GM23338 (cell line): ENCODE measurements at regions not wholly inside any gene's neighbourhood (a gene's known extent, or its start where the extent isn't known, plus 50 kb on each side); places are given as distances from the start of the nearest gene placed in this dataset.

Experiments used
- ATAC-seq: fragments of 200-7000 bp; cut with Tn5 transposase; 3 replicates; pipeline ENCODE4 v1.9.1; 2020
- DNase-seq: peaks from one replicate; pipeline ENCODE4 v3.0.0-alpha.2; 2015; ENCODE audit warnings: low spot score
- H2AFZ ChIP-seq: fragments of 200-600 bp; sonication (generic); 2 replicates; pipeline ENCODE4 v1.8.0; 2016; ENCODE audit warnings: antibody characterized with exemption, mild to moderate bottlenecking, moderate library complexity
- H3F3A ChIP-seq: fragments of 200-600 bp; sonication (generic); replicated peaks from 2 replicates; pipeline ENCODE4 v1.8.0; 2017; ENCODE audit warnings: antibody characterized with exemption, mixed run types, low read depth
- H3K27ac ChIP-seq: fragments of 200-600 bp; sonication (generic); 2 replicates; pipeline ENCODE4 v1.6.1; 2016; ENCODE audit warnings: low read depth
- H3K27me3 ChIP-seq: fragments of 200-600 bp; sonication (generic); 2 replicates; pipeline ENCODE4 v1.8.0; 2016; ENCODE audit warnings: mild to moderate bottlenecking, mixed run types, moderate library complexity; ENCODE audit not compliant: insufficient read depth
- H3K36me3 ChIP-seq: fragments of 200-600 bp; sonication (generic); 2 replicates; pipeline ENCODE4 v1.8.0; 2016; ENCODE audit warnings: mild to moderate bottlenecking; ENCODE audit not compliant: insufficient read depth
- H3K4me1 ChIP-seq: fragments of 200-600 bp; sonication (generic); 2 replicates; pipeline ENCODE4 v1.8.0; 2016; ENCODE audit warnings: mild to moderate bottlenecking, moderate library complexity; ENCODE audit not compliant: insufficient read depth
- H3K4me2 ChIP-seq: fragments of 200-600 bp; sonication (generic); 2 replicates; pipeline ENCODE4 v1.7.1; 2017; ENCODE audit warnings: mixed run types
- H3K4me3 ChIP-seq: fragments of 200-600 bp; sonication (generic); 2 replicates; pipeline ENCODE4 v1.6.1; 2016; ENCODE audit warnings: mixed run types
- H3K79me2 ChIP-seq: fragments of 200-600 bp; sonication (generic); replicated peaks from 2 replicates; pipeline ENCODE4 v1.8.0; 2017; ENCODE audit warnings: mild to moderate bottlenecking; ENCODE audit not compliant: insufficient read depth
- H3K9me2 ChIP-seq: fragments of 200-600 bp; sonication (generic); 2 replicates; pipeline ENCODE4 v1.8.0; 2017; ENCODE audit not compliant: insufficient read depth
- H4K20me1 ChIP-seq: fragments of 200-600 bp; sonication (generic); replicated peaks from 2 replicates; pipeline ENCODE4 v1.8.0; 2017; ENCODE audit warnings: mild to moderate bottlenecking; ENCODE audit not compliant: insufficient read depth
- H3K27ac Mint-ChIP-seq: 2 replicates; pipeline ENCODE4 v1.8.0; 2020; ENCODE audit warnings: inconsistent platforms, mild to moderate bottlenecking, moderate library complexity, mixed read lengths
- H3K27me3 Mint-ChIP-seq: 3 replicates; pipeline ENCODE4 v1.8.0; 2022; ENCODE audit warnings: low read depth, mild to moderate bottlenecking, moderate library complexity, mixed read lengths, inconsistent platforms; ENCODE audit not compliant: insufficient read depth, poor library complexity
- H3K36me3 Mint-ChIP-seq: 3 replicates; pipeline ENCODE4 v1.8.0; 2021; ENCODE audit warnings: low read depth, mild to moderate bottlenecking, inconsistent platforms, moderate library complexity, mixed read lengths
- H3K4me1 Mint-ChIP-seq: 3 replicates; pipeline ENCODE4 v1.8.0; 2020; ENCODE audit warnings: mild to moderate bottlenecking, inconsistent platforms, mixed read lengths
- H3K4me3 Mint-ChIP-seq: 3 replicates; pipeline ENCODE4 v1.8.0; 2021; ENCODE audit warnings: moderate library complexity, mild to moderate bottlenecking, inconsistent platforms, mixed read lengths
- H3K9me3 Mint-ChIP-seq: 3 replicates; pipeline ENCODE4 v1.8.0; 2020; ENCODE audit warnings: moderate library complexity, mild to moderate bottlenecking, inconsistent platforms, mixed read lengths
- EZH2 ChIP-seq: fragments of 200-600 bp; sonication (generic); IDR thresholded peaks from one replicate; pipeline ENCODE4 v1.8.0; 2017; ENCODE audit warnings: antibody characterized with exemption, mild to moderate bottlenecking, low read depth; ENCODE audit not compliant: unreplicated experiment
- EZH2phosphoT487 ChIP-seq: fragments of 200-600 bp; sonication (generic); IDR thresholded peaks from one replicate; pipeline ENCODE4 v1.8.1; 2018; ENCODE audit warnings: antibody characterized with exemption; ENCODE audit not compliant: unreplicated experiment
- JUNB ChIP-seq: IDR thresholded peaks from one replicate; pipeline ENCODE4 v1.6.1; 2016; ENCODE audit warnings: antibody characterized with exemption; ENCODE audit not compliant: unreplicated experiment
- NANOG ChIP-seq: IDR thresholded peaks from 2 replicates; pipeline ENCODE4 v1.6.1; 2016; ENCODE audit warnings: antibody characterized with exemption, borderline replicate concordance
- STAT1 ChIP-seq: IDR thresholded peaks from one replicate; pipeline ENCODE4 v1.6.1; 2016; ENCODE audit warnings: antibody characterized with exemption; ENCODE audit not compliant: unreplicated experiment
- ZNF114 ChIP-seq: fragments of 250-450 bp; sonication (Bioruptor Pico); IDR thresholded peaks from 2 replicates; pipeline ENCODE4 v1.5.0; 2020; ENCODE audit warnings: mild to moderate bottlenecking, moderate library complexity
- ZNF331 ChIP-seq: fragments of 250-450 bp; sonication (Bioruptor Pico); IDR thresholded peaks from 2 replicates; pipeline ENCODE4 v1.5.0; 2020; ENCODE audit warnings: low read depth, mild to moderate bottlenecking, moderate library complexity
- TF ChIP-seq, protein P1 (sequence below): IDR thresholded peaks from one replicate; pipeline ENCODE4 v1.6.1; 2018; ENCODE audit warnings: antibody characterized with exemption; ENCODE audit not compliant: unreplicated experiment
- TF ChIP-seq, protein P2 (sequence below), 2 experiments: fragments of 200-600 bp in 1 of 2; sonication (generic) in 1 of 2; conservative IDR thresholded peaks; 2 replicates each; pipeline versions ENCODE4 v1.5.1 to v1.6.1; 2016 to 2017; ENCODE audit warnings: antibody characterized with exemption in 2 of 2, low read depth in 2 of 2, mild to moderate bottlenecking in 2 of 2, moderate library complexity in 1 of 2

DNA sequence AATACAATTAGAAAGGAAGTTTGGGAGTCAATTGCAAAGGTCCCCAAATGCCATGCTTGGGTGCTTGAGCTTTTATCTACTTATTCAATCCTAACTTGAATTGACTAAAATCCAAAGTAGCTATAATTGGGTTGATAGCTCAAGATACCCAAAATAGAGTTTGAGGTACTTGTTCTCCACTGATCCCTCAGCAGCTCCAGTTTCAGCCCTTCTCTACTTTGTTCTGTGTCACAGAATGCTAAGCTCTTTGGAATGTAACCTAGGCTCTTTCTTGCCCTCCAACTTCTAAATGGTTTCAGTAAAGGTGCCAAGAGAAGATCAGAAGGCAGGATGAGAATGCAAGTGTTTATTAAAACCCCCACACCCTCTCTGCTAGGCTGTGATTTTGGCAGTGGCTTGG is 251.4 kb upstream of the CLEC14A start:
- H2AFZ ChIP-seq = no peak overlapping the region
- no peak for TF ChIP-seq EZH2
- Mint-ChIP-seq H3K4me1 (peaks cover 3% of the 10 kb centered on the region; the same call in 2 of the 3 replicates), H3K27me3 (no peaks in the 10 kb centered on the region), H3K36me3 (no peaks in the 10 kb centered on the region), H3K27ac (no peak overlapping the region), H3K9me3 (no peaks in the 10 kb centered on the region), H3K4me3 (no peak overlapping the region)
- H4K20me1 ChIP-seq = no peaks in the 10 kb centered on the region
- H3F3A ChIP-seq = no peaks in the 10 kb centered on the region
- H3K4me1 ChIP-seq = no peaks in the 10 kb centered on the region
- H3K4me3 ChIP-seq = no peak overlapping the region
- DNase-seq (no peak), ATAC-seq (no peak)
- H3K27ac ChIP-seq = no peak overlapping the region
- peaks cover 6% of the 10 kb centered on the region; the same call in 1 of the 2 replicates for H3K9me2 ChIP-seq
- H3K4me2 ChIP-seq = no peak overlapping the region
- no peaks in the 10 kb centered on the region for H3K79me2 ChIP-seq
- no peaks in the 10 kb centered on the region for H3K27me3 ChIP-seq
- H3K36me3 ChIP-seq = no peaks in the 10 kb centered on the region

DNA sequence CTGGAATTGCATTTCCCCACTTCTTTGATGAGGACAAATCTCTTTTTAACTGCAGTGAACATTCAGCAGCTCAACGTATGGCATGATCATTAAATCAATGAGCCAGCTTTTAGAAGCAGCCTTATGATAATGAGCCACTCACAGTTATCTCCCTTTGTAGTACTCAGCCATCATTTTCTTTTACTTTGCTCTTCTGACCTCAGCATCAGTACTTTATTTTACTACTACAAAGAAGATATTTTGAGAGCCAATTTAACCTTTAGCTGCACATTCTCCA is 250.0 kb upstream of the CLEC14A start:
- no peak overlapping the region for H2AFZ ChIP-seq
- no peaks in the 10 kb centered on the region for H3K36me3 ChIP-seq
- DNase-seq = no peak
- H3K4me1 ChIP-seq = no peaks in the 10 kb centered on the region
- no peaks in the 10 kb centered on the region for H3K27me3 Mint-ChIP-seq
- H3F3A ChIP-seq = no peaks in the 10 kb centered on the region
- no peak for TF ChIP-seq ZNF114 (CRISPR knock-in tag)
- TF ChIP-seq, protein P1, sequence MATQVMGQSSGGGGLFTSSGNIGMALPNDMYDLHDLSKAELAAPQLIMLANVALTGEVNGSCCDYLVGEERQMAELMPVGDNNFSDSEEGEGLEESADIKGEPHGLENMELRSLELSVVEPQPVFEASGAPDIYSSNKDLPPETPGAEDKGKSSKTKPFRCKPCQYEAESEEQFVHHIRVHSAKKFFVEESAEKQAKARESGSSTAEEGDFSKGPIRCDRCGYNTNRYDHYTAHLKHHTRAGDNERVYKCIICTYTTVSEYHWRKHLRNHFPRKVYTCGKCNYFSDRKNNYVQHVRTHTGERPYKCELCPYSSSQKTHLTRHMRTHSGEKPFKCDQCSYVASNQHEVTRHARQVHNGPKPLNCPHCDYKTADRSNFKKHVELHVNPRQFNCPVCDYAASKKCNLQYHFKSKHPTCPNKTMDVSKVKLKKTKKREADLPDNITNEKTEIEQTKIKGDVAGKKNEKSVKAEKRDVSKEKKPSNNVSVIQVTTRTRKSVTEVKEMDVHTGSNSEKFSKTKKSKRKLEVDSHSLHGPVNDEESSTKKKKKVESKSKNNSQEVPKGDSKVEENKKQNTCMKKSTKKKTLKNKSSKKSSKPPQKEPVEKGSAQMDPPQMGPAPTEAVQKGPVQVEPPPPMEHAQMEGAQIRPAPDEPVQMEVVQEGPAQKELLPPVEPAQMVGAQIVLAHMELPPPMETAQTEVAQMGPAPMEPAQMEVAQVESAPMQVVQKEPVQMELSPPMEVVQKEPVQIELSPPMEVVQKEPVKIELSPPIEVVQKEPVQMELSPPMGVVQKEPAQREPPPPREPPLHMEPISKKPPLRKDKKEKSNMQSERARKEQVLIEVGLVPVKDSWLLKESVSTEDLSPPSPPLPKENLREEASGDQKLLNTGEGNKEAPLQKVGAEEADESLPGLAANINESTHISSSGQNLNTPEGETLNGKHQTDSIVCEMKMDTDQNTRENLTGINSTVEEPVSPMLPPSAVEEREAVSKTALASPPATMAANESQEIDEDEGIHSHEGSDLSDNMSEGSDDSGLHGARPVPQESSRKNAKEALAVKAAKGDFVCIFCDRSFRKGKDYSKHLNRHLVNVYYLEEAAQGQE = no peak
- TF ChIP-seq, protein P2, sequence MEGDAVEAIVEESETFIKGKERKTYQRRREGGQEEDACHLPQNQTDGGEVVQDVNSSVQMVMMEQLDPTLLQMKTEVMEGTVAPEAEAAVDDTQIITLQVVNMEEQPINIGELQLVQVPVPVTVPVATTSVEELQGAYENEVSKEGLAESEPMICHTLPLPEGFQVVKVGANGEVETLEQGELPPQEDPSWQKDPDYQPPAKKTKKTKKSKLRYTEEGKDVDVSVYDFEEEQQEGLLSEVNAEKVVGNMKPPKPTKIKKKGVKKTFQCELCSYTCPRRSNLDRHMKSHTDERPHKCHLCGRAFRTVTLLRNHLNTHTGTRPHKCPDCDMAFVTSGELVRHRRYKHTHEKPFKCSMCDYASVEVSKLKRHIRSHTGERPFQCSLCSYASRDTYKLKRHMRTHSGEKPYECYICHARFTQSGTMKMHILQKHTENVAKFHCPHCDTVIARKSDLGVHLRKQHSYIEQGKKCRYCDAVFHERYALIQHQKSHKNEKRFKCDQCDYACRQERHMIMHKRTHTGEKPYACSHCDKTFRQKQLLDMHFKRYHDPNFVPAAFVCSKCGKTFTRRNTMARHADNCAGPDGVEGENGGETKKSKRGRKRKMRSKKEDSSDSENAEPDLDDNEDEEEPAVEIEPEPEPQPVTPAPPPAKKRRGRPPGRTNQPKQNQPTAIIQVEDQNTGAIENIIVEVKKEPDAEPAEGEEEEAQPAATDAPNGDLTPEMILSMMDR (conservative IDR thresholded peaks at IDR 0.05; ENCODE audit: low read depth in 2 of 2) = no peak
- no peak for TF ChIP-seq NANOG
- TF ChIP-seq STAT1 = no peak
- TF ChIP-seq EZH2phosphoT487 = no peak
- no peak for TF ChIP-seq ZNF331 (CRISPR knock-in tag)
- no peak for TF ChIP-seq JUNB
- H3K27me3 ChIP-seq = no peaks in the 10 kb centered on the region
- H3K9me2 ChIP-seq = peaks cover 6% of the 10 kb centered on the region; the same call in 1 of the 2 replicates
- no peaks in the 10 kb centered on the region for H4K20me1 ChIP-seq
- H3K9me3 Mint-ChIP-seq = no peaks in the 10 kb centered on the region
- H3K79me2 ChIP-seq = no peaks in the 10 kb centered on the region
- no peaks in the 10 kb centered on the region for H3K36me3 Mint-ChIP-seq
- H3K4me3 Mint-ChIP-seq = no peak overlapping the region
- H3K4me3 ChIP-seq = no peak overlapping the region
- H3K27ac Mint-ChIP-seq = no peak overlapping the region
- no peak overlapping the region for H3K27ac ChIP-seq
- ATAC-seq = no peak
- no peak overlapping the region for H3K4me2 ChIP-seq
- H3K4me1 Mint-ChIP-seq = peaks cover 3% of the 10 kb centered on the region; the same call in 2 of the 3 replicates
